BE2C (cell line): ENCODE measurements at regions not wholly inside any gene's neighbourhood (a gene's known extent, or its start where the extent isn't known, plus 50 kb on each side); places are given as distances from the start of the nearest gene placed in this dataset.

Experiments used
- DNase-seq: peaks from one replicate; pipeline ENCODE4 v3.0.0-alpha.2; 2020
- H3K27me3 ChIP-seq: fragments of 250-450 bp; sonication (Bioruptor Pico); 2 replicates; pipeline ENCODE4 v1.5.1; 2020; ENCODE audit warnings: mild to moderate bottlenecking
- H3K36me3 ChIP-seq: fragments of 250-450 bp; sonication (Bioruptor Pico); 2 replicates; pipeline ENCODE4 v1.5.1; 2020; ENCODE audit warnings: mild to moderate bottlenecking
- H3K4me1 ChIP-seq: fragments of 250-450 bp; sonication (Bioruptor Pico); 2 replicates; pipeline ENCODE4 v1.5.1; 2020
- H3K4me3 ChIP-seq: 2 replicates; pipeline ENCODE4 v1.5.1; 2011; ENCODE audit warnings: low read depth, low read length
- H3K9me3 ChIP-seq: fragments of 250-450 bp; sonication (Bioruptor Pico); 2 replicates; pipeline ENCODE4 v1.5.1; 2020
- CTCF ChIP-seq: IDR thresholded peaks from 2 replicates; pipeline ENCODE4 v1.5.1; 2012; ENCODE audit warnings: mild to moderate bottlenecking, low read depth, low read length

- no peak overlapping the region for H3K4me3 ChIP-seq
- no peaks in the 10 kb centered on the region; the same call in 1 of the 2 replicates for H3K9me3 ChIP-seq
- H3K36me3 ChIP-seq: no peaks in the 10 kb centered on the region
- no peak for TF ChIP-seq CTCF
- DNase-seq: peak; percentile 28
- H3K27me3 ChIP-seq: 0 out of 2 replicates have a peak, but pooled peaks cover 7% of the 10 kb centered on the region
- H3K4me1 ChIP-seq: no peaks in the 10 kb centered on the region
Measured at GRCh38 chr22:45072322-45072903, 62.6 kb upstream of the PHF21B start.

- no peak for DNase-seq
- peaks cover 10% of the 10 kb centered on the region; the same call in 1 of the 2 replicates for H3K27me3 ChIP-seq
Measured at GRCh38 chr22:45073064-45073463, 63.3 kb upstream of the PHF21B start.

GRCh38 chr22:45077286-45077685 is 67.5 kb upstream of the PHF21B start:
- H3K9me3 ChIP-seq: no peaks in the 10 kb centered on the region; the same call in 1 of the 2 replicates
- no peak for DNase-seq

More at GRCh38 chr22:45073064-45073463, 63.3 kb upstream of the PHF21B start:
- Histone ChIP-seq H3K9me3 (no peaks in the 10 kb centered on the region; the same call in 1 of the 2 replicates), H3K36me3 (no peaks in the 10 kb centered on the region), H3K4me1 (no peaks in the 10 kb centered on the region), H3K4me3 (no peak overlapping the region)
- no peak for TF ChIP-seq CTCF

GRCh38 chr22:45077826-45078334 is 68.1 kb upstream of the PHF21B start:
- Histone ChIP-seq H3K27me3 (peaks cover 15% of the 10 kb centered on the region; the same call in 1 of the 2 replicates), H3K4me3 (no peak overlapping the region), H3K9me3 (no peaks in the 10 kb centered on the region; the same call in 1 of the 2 replicates), H3K36me3 (no peaks in the 10 kb centered on the region), H3K4me1 (no peaks in the 10 kb centered on the region)
- TF ChIP-seq CTCF: no peak
- no peak for DNase-seq

More at GRCh38 chr22:45077286-45077685, 67.5 kb upstream of the PHF21B start:
- Histone ChIP-seq H3K4me3 (no peak overlapping the region), H3K4me1 (no peaks in the 10 kb centered on the region), H3K27me3 (peaks cover 15% of the 10 kb centered on the region; the same call in 1 of the 2 replicates), H3K36me3 (no peaks in the 10 kb centered on the region)
- TF ChIP-seq CTCF: no peak

- peak; percentile 58 for DNase-seq
- peaks cover 8% of the 10 kb centered on the region; the same call in 1 of the 2 replicates for H3K27me3 ChIP-seq
- no peaks in the 10 kb centered on the region for H3K4me1 ChIP-seq
Measured at GRCh38 chr22:45082795-45083194, 73.0 kb upstream of the PHF21B start.

More at GRCh38 chr22:45082795-45083194, 73.0 kb upstream of the PHF21B start:
- no peak overlapping the region for H3K4me3 ChIP-seq
- H3K9me3 ChIP-seq: no peaks in the 10 kb centered on the region
- TF ChIP-seq CTCF: peak; percentile 65
- no peaks in the 10 kb centered on the region for H3K36me3 ChIP-seq
